Gastrocnemius medialis (tissue), 4 donors: ENCODE measurements at regions not wholly inside any gene's neighbourhood (a gene's known extent, or its start where the extent isn't known, plus 50 kb on each side); places are given as distances from the start of the nearest gene placed in this dataset.

Experiments
- ATAC-seq, 2 donors: fragments of 150-250 bp; one replicate each; pipeline ENCODE4 v1.9.1; 2016
- DNase-seq, 2 donors: peaks; one replicate each; pipeline ENCODE4 v3.0.0-alpha.2; 2019
- H3K27ac ChIP-seq, 4 donors: fragments of 200-600 bp; sonication (generic); 1 replicate in 1 of 4; 2 replicates in 3 of 4; pipeline ENCODE4 v1.5.1; 2016 to 2018; ENCODE audit warnings: mild to moderate bottlenecking in 2 of 4, moderate library complexity in 1 of 4
- H3K27me3 ChIP-seq, 3 donors: fragments of 200-600 bp; sonication (generic) in 2 of 3; 1 replicate in 1 of 3; 2 replicates in 2 of 3; pipeline versions ENCODE4 v1.5.1 to v1.6.0; 2016 to 2019; ENCODE audit warnings: mild to moderate bottlenecking in 1 of 3, moderate library complexity in 1 of 3
- H3K36me3 ChIP-seq, 2 donors: fragments of 200-600 bp; sonication (generic) in 1 of 2; one replicate each; pipeline ENCODE4 v1.5.1; 2017 to 2018
- H3K4me1 ChIP-seq, 2 donors: fragments of 200-600 bp; sonication (generic) in 1 of 2; one replicate each; pipeline ENCODE4 v1.5.1; 2016 to 2017; ENCODE audit warnings: mild to moderate bottlenecking in 2 of 2
- H3K4me3 ChIP-seq, 4 donors: fragments of 200-600 bp; sonication (generic) in 3 of 4; 1 replicate in 1 of 4; 2 replicates in 3 of 4; pipeline ENCODE4 v1.5.1; 2016 to 2019; ENCODE audit warnings: mild to moderate bottlenecking in 2 of 4
- H3K9me3 ChIP-seq, 3 donors: fragments of 200-600 bp; sonication (generic) in 2 of 3; 1 replicate in 1 of 3; 2 replicates in 2 of 3; pipeline ENCODE4 v1.5.1; 2016 to 2019
- POLR2A ChIP-seq, 2 donors: fragments of 450-650 bp; IDR thresholded peaks; one replicate each; pipeline ENCODE4 v1.6.1; 2017; ENCODE audit warnings: antibody characterized with exemption in 2 of 2, mild to moderate bottlenecking in 2 of 2, moderate library complexity in 2 of 2
- in situ Hi-C, 4 donors: fragments of 200-750 bp; cut with MboI; loops; one replicate each; pipeline versions ENCODE4 v1.15.0 to v1.8.0; 2017; ENCODE audit warnings: low sequenced_read_pairs in 4 of 4
- intact Hi-C: fragments of 100-400 bp; cut with DNase I; formaldehyde crosslinking; loops from one replicate; pipeline ENCODE4 v1.15.1; 2023; ENCODE audit warnings: low total_unique reads
- TF ChIP-seq, protein P1 (sequence below), 5 experiments: fragments of 450-650 bp in 3 of 5; fragments of 200-600 bp in 2 of 5; sonication (generic) in 2 of 5; IDR thresholded peaks in 4 of 5; conservative IDR thresholded peaks in 1 of 5; 1 replicate in 4 of 5; 2 replicates in 1 of 5; pipeline ENCODE4 v1.5.1; 2016 to 2019; ENCODE audit warnings: antibody characterized with exemption in 5 of 5, mild to moderate bottlenecking in 3 of 5, moderate library complexity in 3 of 5

DNA sequence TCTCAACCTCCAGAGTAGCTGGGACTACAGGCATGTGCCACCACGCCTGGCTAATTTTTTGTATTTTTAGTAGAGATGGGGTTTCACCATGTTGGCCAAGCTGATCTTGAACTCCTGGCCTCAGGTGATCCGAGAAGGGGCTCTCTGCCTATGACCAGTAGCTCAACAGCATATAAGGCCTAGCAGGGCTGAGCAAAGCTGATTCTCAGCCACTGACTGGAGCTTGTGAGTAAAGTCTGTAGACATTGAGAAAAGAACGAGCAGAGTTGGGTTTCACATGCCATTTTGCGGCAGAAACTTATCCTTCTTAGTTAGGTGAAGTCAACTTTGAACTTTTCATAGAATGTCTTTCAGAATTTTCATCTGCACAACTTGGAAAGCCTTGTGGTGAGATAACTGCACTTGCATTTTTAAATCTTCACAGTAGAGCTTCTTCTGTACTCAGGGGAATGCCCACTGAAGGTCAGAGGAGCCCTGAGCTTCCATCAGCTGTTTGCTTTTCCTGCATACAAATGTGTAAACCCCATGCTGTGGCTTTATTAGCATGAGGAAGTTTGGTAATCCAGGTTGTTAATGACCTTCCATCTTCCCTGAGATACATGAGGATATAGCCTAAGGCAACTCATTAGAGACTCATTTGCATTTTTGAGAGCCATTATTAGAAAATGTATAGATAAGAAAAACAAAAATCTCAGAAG lies 602.4 kb downstream of the METTL4 start:
- no peaks in the 10 kb centered on the region for H3K36me3 ChIP-seq
- DNase-seq (no peak), ATAC-seq (no peak)
- H3K4me3 ChIP-seq: no peak overlapping the region
- no peak overlapping the region for H3K27ac ChIP-seq
- TF ChIP-seq POLR2A (IDR thresholded peaks at IDR 0.05): no peak
- TF ChIP-seq, protein P1, sequence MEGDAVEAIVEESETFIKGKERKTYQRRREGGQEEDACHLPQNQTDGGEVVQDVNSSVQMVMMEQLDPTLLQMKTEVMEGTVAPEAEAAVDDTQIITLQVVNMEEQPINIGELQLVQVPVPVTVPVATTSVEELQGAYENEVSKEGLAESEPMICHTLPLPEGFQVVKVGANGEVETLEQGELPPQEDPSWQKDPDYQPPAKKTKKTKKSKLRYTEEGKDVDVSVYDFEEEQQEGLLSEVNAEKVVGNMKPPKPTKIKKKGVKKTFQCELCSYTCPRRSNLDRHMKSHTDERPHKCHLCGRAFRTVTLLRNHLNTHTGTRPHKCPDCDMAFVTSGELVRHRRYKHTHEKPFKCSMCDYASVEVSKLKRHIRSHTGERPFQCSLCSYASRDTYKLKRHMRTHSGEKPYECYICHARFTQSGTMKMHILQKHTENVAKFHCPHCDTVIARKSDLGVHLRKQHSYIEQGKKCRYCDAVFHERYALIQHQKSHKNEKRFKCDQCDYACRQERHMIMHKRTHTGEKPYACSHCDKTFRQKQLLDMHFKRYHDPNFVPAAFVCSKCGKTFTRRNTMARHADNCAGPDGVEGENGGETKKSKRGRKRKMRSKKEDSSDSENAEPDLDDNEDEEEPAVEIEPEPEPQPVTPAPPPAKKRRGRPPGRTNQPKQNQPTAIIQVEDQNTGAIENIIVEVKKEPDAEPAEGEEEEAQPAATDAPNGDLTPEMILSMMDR (IDR thresholded peaks at IDR 0.05 in 4 of 5, conservative IDR thresholded peaks at IDR 0.05 in 1 of 5): no peak
- H3K9me3 ChIP-seq: no peaks in the 10 kb centered on the region
- no peaks in the 10 kb centered on the region for H3K4me1 ChIP-seq
- in situ Hi-C loops: no loop called here
- intact Hi-C loops: no loop called here
- no peaks in the 10 kb centered on the region for H3K27me3 ChIP-seq

DNA sequence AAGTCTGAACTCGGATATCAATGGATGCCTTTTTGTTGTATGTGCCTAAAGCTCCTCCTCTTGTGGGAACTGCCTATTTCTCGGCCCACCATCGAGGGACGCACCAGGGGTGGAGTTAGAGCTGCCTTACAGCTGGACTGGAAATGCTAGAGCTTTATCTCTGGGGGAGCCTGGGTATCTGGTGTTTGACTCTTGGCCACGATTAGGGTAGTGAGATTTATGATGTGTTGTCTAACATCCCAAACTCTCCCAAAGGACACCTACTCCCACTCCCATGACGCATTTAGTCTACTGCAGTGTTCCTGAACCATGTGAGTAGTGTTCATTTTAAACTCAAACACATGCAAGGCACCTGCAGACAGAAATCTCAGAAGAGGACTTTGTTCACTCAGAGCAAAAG lies 594.8 kb downstream of the METTL4 start:
- ATAC-seq (no peak), DNase-seq (no peak)
- H3K36me3 ChIP-seq: no peaks in the 10 kb centered on the region
- in situ Hi-C loops: no loop called here
- H3K9me3 ChIP-seq: no peaks in the 10 kb centered on the region
- intact Hi-C loops: no loop called here
- H3K4me1 ChIP-seq: no peaks in the 10 kb centered on the region
- no peak for TF ChIP-seq POLR2A (IDR thresholded peaks at IDR 0.05)
- TF ChIP-seq, protein P1 (IDR thresholded peaks at IDR 0.05 in 4 of 5, conservative IDR thresholded peaks at IDR 0.05 in 1 of 5): no peak
- H3K27ac ChIP-seq: no peak overlapping the region
- no peaks in the 10 kb centered on the region for H3K27me3 ChIP-seq
- no peak overlapping the region for H3K4me3 ChIP-seq

DNA sequence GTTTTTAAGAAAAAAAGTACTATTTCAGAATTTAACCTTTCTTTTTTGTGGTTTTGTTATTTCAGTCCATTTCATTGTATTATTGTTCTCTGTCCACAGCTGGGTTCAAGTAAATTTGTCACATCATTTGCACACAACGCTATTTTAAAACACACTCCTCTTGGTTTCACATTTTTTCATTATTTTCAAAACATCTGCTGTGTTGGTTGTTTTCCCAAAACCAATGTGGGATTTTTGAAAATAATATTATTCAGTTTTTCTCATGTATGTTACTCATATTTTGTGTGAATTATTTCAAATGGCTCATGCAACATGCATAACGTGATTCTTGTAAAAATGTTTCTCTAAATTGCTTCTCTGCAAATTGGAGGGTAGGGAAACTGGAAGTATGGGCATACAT lies 589.2 kb downstream of the METTL4 start:
- DNase-seq: no peak
- no peak for ATAC-seq
- in situ Hi-C loops: no loop called here
- Histone ChIP-seq H3K9me3 (no peaks in the 10 kb centered on the region), H3K4me3 (no peak overlapping the region), H3K27ac (no peak overlapping the region), H3K27me3 (no peaks in the 10 kb centered on the region), H3K4me1 (no peaks in the 10 kb centered on the region), H3K36me3 (no peaks in the 10 kb centered on the region)
- TF ChIP-seq, protein P1 (IDR thresholded peaks at IDR 0.05 in 4 of 5, conservative IDR thresholded peaks at IDR 0.05 in 1 of 5): no peak
- intact Hi-C loops: no loop called here

DNA sequence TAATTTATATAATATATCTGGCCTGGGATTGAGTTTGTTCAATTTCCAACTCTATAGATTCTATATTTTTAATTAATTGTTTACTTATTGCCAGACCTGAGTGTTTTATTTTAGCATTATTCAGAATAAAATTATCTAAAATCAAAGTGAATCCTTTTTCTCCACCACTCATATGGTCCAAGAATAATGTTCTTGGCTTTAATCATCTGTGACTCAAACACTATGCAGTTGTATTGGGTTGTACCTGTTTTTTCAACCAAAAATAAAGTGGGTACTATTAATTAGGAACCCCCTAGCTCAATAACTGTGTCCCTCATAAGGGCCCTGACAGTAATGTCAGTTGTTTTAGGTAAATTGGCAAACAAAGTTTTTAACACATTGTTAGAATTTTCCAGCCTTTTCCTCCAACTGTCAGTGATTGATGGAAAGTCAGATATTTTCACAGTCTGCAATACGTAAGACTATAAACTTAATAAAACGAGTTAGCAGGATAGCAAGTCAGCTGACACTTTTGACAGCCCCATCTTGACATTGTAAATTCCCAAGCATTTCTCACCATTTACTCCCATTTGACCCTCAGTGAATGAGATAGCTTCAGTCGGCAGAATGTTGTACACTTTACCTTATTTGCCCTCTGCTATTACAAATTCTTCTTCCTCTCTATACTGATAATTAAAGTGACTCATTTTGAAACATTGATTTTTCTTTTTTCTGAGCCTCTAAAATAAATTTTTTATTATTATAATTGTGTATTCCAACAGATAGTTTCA lies 587.4 kb downstream of the METTL4 start:
- intact Hi-C loops: no loop called here
- TF ChIP-seq POLR2A (IDR thresholded peaks at IDR 0.05): no peak
- TF ChIP-seq, protein P1 (IDR thresholded peaks at IDR 0.05 in 4 of 5, conservative IDR thresholded peaks at IDR 0.05 in 1 of 5): no peak
- in situ Hi-C loops: no loop called here
- no peak overlapping the region for H3K27ac ChIP-seq
- no peaks in the 10 kb centered on the region for H3K9me3 ChIP-seq
- H3K36me3 ChIP-seq: no peaks in the 10 kb centered on the region
- ATAC-seq (no peak), DNase-seq (no peak)
- no peaks in the 10 kb centered on the region for H3K27me3 ChIP-seq
- H3K4me3 ChIP-seq: no peak overlapping the region
- no peaks in the 10 kb centered on the region for H3K4me1 ChIP-seq
